GM21717 (cell line): ENCODE measurements at regions not wholly inside any gene's neighbourhood (a gene's known extent, or its start where the extent isn't known, plus 50 kb on each side); places are given as distances from the start of the nearest gene placed in this dataset.

Experiments
- ATAC-seq: cut with Tn5 transposase; IDR thresholded peaks from one replicate; pipeline ENCODE4 v1.9.1; 2021; ENCODE audit warnings: mild to moderate bottlenecking, moderate library complexity; ENCODE audit not compliant: unreplicated experiment

DNA sequence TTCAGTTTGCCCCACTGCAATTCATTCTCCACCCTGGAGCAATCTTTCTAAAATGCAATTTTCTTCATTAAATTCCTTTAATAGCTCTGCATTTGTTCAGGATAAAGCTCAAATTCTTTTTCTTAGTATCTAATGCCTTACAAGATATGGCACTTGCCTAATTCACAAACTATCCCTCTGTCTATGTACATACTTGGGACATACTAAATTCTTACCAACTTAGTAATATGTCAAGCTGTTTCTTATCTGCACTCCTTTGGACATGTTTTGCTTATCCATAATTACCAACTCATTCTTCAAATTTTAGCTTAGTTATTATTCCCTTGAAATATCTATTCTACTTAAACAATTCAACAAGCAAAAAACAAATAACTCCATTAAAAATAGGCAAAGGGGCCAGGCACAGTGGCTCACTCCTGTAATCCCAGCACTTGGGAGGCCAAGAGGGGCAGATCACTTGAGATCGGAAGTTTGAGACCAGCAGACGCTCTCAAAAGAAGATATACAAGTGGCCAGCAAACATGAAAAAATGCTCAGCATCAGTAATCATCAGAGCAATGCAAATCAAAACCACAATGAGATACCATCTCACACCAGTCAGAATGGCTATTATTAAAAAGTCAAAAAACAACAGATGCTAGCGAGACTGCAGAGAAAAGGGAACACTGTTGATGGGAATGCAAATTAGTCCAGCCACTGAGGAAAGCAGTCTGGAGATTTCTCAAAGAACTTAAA is 96.9 kb downstream of the FAM76B start:
- ATAC-seq: no peak

DNA sequence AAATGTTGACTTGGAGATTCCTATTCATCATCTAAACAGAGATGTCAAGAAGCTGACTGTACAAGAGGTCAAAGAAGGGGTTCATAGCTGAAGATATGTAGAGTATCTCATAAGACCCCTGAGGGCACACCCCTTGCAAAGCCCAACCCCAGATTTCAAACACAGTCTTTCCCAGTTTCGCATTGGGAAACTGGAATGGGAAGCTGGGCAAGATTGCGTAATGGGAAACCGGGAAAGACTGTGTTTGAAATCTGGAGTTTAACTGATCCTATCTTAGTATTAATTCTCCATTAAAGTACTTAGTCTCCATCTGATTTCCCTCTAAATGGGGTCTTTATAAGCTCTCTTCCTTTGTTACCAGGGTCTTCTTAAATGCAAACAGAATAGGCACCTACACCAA is 99.5 kb downstream of the FAM76B start:
- ATAC-seq: no peak

DNA sequence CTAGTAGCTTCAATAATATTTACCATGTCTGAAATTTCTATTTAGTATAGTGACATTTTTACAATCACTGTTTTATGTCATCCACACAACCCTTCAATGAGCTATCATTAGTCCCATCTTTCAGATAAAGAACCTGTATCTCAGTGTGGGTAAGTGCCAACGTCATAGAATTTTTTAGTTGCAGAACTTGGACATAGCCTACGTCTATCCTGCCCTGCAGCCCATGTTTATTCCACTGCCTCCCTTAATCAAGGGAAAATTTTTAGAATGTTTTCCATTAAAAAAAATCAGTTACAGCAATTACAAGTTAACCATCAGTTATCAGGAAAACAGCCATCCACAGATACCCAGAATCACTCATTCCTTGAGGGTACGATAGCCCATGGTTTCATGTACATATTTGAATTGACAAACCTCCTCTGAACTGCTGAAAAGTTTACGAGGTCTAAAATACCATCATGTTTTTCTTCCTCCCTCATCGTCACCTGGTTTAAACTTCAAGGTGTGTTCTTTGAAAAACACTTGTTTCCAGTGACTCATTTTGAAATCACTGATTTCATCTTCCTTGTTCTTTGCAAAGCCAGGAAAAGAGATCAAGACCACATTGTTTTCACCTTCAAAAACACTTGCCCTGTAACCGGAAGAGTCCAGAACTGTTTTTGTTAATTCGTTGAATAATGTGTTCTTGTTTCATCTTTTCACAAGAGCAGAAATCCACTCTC is 100.9 kb downstream of the FAM76B start:
- no peak for ATAC-seq

DNA sequence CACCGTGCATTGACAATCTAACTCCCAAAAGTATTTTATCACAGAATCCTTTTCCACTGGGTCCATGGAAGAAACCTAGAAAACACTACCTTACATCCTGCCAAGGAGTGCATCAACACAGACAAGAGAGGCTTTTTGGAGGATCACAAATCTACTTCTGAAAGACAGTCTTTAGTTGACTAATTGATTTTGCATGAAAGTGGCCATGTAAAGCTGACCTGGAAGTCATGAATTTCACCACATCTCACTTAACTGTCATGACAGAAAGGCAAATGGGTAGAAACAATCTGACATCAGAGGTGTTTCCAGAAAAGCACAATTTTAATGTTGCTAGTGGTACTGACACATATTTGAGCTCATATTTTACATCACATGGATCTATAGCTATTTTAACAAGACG is 101.6 kb downstream of the FAM76B start:
- no peak for ATAC-seq

DNA sequence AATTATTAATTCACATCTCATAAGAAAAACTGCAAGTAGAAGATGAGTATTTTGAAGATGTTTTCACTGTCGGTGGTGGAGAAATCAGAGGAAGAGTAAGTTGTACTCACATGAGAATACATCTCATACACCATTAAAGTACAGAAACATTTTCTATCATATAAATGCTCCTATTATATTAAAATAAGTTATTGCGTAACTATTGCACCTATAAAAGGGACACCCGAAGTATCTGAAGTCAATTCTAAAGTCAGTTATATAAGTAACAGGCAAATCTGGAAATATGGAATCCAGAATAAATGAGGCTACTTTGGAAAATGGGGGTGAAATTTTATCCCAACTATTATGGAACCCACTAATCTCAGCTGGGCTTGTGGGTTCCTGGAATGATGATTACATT is 103.3 kb downstream of the FAM76B start:
- no peak for ATAC-seq

DNA sequence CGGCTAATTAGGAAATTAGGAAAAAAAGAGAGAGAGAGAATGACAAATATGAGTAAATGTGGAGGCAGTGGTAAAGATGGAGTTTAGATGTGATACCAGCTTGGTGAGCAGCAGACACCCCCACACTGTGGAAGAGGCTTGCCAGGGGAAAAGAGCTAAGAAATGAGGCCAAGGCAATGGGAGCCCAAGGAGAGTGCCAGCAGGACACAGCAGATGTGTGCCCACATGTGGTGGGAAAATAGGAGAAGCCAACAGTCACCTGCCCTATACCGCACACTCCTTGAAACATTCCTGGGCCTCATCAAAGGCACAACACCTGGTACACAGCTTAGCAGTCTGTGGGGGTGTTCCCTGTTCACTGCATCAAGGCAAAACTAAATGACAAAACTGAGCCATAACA is 104.9 kb downstream of the FAM76B start:
- ATAC-seq: no peak

DNA sequence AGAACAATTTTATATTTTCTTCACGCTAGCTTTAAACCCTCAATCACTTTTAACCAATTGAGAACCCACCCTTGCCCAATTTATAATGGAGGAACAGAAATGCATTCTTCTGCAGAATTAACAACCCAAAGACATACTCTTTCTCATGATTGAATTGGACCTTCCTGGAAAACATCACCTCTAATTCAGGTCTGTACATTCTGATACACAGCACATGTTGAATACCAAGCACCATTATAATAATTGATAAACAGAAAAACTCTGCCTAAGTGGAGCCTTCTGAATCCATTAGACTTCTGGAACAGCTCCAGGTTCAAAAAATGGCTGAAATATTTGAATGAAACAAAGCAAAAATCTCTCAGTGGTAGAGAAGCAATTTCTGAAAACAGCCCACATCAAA is 105.4 kb downstream of the FAM76B start:
- ATAC-seq: no peak

DNA sequence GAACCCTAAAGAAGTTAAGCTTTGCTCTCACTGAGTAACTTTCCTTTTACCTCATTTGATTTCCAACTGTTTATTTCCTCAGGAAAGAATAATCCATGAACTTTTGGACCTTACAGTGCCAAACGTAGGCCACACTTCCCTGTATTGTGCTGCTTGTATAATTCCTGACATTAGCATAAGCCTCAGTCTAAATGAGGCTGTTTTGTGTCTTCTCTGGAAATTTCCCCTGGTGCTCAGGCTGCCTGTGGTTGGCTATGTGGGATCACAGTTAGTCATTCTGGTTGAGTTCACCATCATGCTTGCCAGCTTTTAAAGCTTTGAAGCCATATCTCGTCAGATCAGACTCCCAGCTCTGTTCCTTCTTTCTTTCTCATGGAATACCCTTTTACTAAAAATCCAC is 107.0 kb downstream of the FAM76B start:
- ATAC-seq: peak; percentile 45

DNA sequence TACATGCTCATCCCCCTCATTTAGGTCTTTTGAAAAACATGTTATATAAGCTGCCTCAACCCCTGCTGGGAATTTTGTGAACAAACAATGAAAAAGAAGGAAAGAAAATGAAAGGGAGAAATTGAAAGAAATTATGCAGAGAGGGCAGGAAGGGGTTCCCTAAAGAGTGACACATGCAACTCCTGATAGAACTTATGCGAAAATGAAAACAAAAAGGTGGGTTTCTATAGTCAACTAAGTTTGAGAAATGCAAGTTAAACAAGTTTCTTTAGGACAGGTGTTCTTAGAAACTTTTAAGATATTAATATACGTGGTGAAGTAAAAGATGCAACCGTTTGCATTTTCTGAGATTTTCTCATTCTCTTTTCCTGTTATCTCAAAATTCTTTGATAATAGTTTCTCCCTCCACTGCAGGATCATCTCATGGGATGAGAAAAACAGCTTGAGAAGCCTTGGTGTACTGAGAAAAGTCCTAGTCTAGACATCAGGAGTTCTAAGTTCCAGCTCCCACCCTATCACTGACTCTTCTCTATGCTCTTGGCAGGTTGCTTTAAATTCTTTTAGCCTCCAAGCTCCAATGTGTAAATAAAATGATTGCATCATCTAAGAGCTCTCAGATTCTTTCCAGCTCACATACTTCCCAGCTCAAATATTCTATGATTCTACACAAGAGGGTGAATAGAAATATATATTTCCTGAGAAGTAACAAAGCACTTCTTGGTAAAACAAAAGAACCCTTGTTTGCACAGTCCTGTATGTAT is 109.2 kb downstream of the FAM76B start:
- ATAC-seq: peak; percentile 92

DNA sequence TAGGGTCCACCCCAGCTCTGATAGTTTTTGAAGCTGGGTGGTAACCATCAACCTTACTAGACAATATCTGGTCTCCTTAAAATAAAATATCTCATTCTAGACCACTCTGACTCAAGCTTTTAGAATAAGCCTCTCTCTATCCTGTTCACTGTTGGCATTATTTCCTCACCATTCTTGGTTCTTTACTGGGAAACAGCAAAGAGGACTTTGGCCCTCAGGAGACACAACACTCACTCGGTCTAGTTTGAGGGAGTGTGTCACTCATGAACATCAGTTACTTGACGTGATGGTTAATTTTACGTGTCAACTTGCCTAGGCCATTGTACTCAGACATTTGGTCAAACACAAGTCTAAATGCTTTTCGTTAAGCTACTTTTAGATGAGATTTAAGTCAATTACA is 110.6 kb downstream of the FAM76B start:
- no peak for ATAC-seq

DNA sequence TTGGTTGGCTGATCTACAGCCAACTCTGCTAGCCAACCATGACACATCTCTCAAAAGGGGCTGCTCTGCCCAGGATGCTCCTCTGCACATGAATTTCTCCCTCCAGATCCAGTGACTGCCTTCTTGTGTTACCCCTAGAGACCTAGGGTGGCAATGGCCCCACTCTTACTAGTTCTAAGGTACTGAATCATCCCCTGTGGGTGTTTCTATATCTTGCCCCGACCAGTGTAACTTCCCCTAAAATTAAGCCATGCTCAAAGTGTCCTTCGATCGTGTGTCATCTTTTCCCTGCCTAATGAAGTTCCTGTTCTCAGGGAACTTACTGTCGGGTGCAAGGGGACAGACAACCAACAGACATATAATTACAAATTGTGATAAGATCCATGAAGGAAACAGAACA is 113.3 kb downstream of the FAM76B start:
- no peak for ATAC-seq

DNA sequence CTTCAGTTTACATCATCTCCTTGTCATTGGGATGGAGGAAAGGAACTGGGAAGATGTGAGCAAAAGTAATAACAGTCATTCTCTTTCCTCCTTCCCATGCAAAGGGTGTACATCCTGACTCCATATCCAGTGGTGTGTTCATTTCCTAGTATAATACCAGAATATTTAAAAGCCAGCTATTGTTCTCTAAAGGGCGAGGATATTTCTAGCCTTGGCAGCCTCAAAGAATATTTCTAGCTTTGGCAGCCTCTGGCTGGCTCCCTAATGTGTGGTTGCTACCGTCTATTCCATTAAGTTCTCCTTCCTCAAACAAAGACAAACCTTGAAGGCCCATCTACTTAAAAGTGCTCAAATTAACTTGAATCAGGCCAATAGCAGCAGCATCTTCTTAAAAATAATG is 114.0 kb downstream of the FAM76B start:
- ATAC-seq: no peak

DNA sequence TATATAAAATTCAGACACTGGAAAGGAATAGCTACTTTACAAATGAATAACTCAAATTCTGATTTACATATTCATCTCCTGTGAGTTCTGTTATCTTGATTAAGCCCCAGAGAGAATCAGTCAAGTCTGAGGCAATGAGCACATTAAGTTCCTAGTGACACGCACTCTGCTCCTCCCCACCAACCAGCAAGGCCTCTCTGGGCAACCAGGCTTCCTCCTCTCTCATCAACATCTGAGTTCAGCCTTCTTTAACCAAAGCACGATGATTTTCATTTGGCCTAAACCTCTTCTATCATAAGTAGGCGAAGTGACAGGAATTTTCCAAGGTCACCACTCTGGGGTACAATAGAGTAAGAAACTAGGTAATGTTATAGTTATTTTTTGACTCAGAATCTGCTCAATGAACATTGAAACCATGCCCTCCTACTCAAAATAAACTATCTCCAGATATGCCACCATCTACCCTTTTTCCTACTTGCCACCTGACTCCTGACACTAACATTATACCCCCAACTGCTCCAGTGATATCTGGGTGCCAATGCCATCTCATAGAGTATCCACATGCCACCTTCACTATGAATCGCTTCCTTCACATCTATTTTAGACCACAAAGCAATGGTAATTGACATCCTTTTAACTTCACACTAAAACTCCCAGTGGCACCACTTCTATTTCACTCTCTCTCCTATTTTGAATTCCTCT is 114.8 kb downstream of the FAM76B start:
- no peak for ATAC-seq

DNA sequence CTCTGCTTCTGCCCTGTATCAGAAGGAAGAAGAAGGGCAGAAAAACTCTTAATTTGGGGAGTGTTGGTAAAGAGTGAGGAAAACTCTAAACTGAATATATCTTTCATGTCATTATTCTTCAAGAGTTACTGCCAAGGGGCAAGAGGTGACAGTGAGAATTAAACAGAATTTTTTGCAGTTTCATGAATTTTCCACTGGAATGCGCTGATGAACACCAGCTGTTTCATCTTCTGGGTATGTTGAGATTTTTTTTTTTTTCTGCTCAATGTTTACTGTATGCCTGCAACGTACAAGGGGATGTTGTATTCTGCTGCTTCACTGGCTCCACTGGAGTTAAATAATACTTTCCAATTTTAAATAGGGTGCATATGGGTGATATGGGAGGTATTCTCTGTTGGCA is 117.8 kb downstream of the FAM76B start:
- no peak for ATAC-seq

DNA sequence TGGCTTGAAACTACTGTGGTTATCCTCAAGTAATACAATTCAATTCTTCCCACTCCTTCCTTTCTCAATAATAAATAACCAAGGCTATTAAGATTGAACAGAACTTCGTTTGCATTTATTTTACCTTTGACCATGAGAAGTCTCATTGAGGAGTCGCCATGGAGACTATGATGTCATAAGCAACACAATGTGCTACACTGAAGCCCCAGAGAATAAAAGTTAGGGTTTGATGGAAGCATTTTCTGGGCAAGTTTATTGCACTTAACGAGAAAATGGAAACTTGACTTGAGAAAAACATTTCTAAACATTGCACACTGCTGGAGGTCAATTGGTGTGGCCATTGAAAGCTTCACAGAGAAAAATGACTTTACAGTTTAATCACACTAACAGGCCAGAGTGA is 121.5 kb downstream of the FAM76B start:
- no peak for ATAC-seq

DNA sequence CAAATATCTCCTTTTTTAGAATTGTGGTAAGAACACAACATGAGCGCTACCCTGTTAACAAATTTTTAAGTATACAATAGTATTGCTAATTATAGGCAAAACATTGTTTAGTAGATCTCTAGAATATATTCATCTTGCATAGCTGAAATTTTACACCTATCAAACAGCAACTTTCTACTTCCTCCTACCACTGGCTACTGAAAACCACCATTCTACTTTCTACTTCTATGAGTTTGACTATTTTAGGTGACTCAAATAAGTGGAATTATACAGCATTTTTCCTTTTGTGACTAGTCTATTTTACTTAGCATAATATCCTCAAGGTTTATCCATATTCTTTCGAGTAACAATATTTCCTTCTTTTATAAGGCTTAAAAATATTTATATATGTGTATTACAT is 128.4 kb downstream of the FAM76B start:
- peak; percentile 62 for ATAC-seq

DNA sequence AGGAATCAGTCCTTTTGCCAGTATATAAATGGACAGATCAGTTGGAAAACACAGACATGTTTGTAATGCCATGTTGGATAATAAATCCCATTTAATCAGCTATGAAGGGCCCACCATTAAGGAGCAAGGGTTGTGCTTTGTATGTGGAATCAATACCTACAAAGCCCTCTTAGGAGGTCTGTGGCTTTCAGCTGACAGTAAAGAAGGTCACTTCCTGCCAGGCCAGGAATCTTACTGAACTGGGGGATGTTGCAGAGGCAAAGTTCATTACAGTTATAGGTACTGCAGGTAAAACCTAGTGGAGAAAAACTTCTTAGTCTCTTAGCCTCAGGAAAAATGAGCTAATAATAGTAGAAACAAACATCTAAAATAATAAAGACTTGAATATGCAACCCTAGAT is 129.5 kb downstream of the FAM76B start:
- no peak for ATAC-seq

DNA sequence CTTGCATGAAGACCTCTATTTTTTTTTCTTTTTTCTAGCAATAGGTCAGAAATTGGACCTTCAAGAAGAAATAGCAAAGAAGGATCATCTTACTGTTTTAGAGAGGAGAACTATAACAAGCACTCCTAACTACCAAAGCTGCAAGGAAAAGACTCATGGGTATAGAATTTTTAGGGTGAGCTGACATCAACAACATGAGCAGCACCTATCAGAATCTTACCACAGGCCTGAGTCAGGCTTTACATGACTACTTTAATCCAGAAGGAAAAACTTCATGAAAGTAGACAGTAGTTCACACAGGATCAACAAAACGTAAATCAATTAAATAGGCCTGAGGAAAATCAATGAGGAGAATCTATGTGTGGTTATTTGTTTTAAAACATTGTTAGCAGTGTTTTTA is 130.5 kb downstream of the FAM76B start:
- ATAC-seq: no peak

DNA sequence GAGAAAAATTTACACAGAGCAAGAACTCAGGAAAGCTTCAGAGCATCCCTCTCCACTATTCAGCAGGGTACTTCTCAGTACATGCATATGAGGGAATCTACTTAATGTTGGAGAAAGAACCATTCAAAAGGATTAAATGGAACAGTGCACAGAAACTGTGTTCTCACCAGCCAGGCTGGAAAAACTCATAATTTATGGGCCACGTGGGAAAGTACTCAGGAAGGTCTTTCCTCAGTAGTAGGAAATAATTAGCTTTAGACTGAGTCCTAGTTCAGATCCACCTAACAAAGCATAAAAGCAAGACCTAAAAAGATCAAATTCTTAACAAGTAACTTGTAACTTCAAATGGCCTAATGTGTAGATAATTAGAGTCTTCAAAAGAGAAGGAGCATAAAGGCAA is 134.0 kb downstream of the FAM76B start:
- no peak for ATAC-seq

DNA sequence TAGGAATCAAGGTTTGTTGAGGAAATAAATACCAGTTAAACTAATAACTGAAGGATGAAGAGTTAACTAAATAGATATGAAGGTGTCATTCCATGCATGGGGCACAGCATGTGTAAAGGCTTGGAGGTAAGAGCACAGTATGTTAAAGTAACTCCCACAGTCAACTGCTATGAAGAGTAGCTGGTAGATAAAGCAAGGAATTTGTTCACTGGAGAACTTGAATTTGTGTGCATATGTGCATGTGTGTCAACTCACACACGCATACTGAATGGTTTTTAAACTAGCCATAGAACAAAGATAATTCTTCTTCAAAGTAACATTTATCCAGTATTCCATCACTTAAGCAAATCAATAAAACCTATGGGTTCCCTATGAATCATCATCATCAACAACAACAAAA is 135.9 kb downstream of the FAM76B start:
- no peak for ATAC-seq

DNA sequence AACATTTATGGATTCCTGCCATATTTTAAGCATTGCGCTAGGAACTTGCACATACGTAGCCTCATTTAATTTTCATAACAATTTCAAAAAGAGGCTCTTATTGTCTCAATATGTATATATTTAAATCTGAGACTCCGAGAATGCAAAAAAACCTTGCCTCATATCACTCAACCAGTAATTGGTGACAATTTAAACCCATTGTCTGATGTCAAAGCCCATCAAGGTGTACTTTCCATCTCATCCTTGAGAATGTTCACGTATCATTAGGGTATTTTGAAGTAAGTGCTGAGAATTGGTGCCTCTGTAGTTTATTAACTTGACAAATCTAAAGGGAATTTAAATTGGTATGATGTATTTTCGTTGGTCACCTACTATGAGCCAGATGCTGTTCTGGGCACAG is 136.5 kb downstream of the FAM76B start:
- no peak for ATAC-seq
